Endothelial cell of umbilical vein (primary cell): ENCODE measurements at regions not wholly inside any gene's neighbourhood (a gene's known extent, or its start where the extent isn't known, plus 50 kb on each side); places are given as distances from the start of the nearest gene placed in this dataset.

ENCODE experiments used
- CTCF ChIP-seq, 2 donors: IDR thresholded peaks; 1 replicate in 1 of 2; 2 replicates in 1 of 2; pipeline ENCODE4 v1.5.1; 2011; ENCODE audit warnings: low read length in 2 of 2, mild to moderate bottlenecking in 2 of 2, moderate library complexity in 2 of 2, control low read depth in 1 of 2, inconsistent platforms in 1 of 2, low read depth in 1 of 2; ENCODE audit not compliant: insufficient read depth in 1 of 2; ENCODE audit errors: extremely low read depth in 1 of 2
- EZH2 ChIP-seq: IDR thresholded peaks from 2 replicates; pipeline ENCODE4 v1.6.1; 2012; ENCODE audit warnings: borderline replicate concordance, low read depth, mild to moderate bottlenecking, moderate library complexity, low read length, inconsistent platforms; ENCODE audit not compliant: severe bottlenecking
- MAX ChIP-seq: IDR thresholded peaks from 2 replicates; pipeline ENCODE4 v1.6.1; 2011; ENCODE audit not compliant: insufficient read depth, insufficient read length
- MYC ChIP-seq: IDR thresholded peaks from one replicate; pipeline ENCODE4 v1.6.1; 2011; ENCODE audit warnings: mild to moderate bottlenecking, low read depth, low read length
- POLR2A ChIP-seq: IDR thresholded peaks from 2 replicates; pipeline ENCODE4 v1.6.1; 2012; ENCODE audit warnings: low read depth, mild to moderate bottlenecking, control low read depth, low read length
- POLR2AphosphoS5 ChIP-seq: IDR thresholded peaks from 2 replicates; pipeline ENCODE4 v1.6.1; 2012; ENCODE audit warnings: low read depth, mild to moderate bottlenecking, control low read depth, low read length, moderate library complexity; ENCODE audit not compliant: insufficient read depth

- TF ChIP-seq POLR2AphosphoS5 (no peak), CTCF (IDR thresholded peaks at IDR 0.05; ENCODE audit: extremely low read depth in 1 of 2, insufficient read depth in 1 of 2, low read depth in 1 of 2, low read length in 2 of 2) (no peak), EZH2 (no peak), POLR2A (no peak), MAX (no peak), MYC (no peak)
Observed at GRCh38 chr6:15907914-15908518, 220.9 kb upstream of the MYLIP start.
